Vagina (tissue), 2 donors: ENCODE measurements at regions not wholly inside any gene's neighbourhood (a gene's known extent, or its start where the extent isn't known, plus 50 kb on each side); places are given as distances from the start of the nearest gene placed in this dataset.

Experiments used
- POLR2A ChIP-seq, 2 donors: fragments of 450-650 bp; IDR thresholded peaks; one replicate each; pipeline ENCODE4 v1.6.1; 2017; ENCODE audit warnings: antibody characterized with exemption in 2 of 2, mild to moderate bottlenecking in 2 of 2, moderate library complexity in 2 of 2
- POLR2AphosphoS5 ChIP-seq, 2 donors: sonication (generic); formaldehyde crosslinking; IDR thresholded peaks; one replicate each; pipeline ENCODE4 v1.9.0; 2017; ENCODE audit warnings: antibody characterized with exemption in 2 of 2, mild to moderate bottlenecking in 2 of 2, low read depth in 1 of 2; ENCODE audit not compliant: insufficient read depth in 1 of 2
- TF ChIP-seq, protein P1 (sequence below), 3 experiments: fragments of 450-650 bp in 2 of 3; fragments of 200-600 bp in 1 of 3; sonication (generic) in 1 of 3; IDR thresholded peaks; one replicate each; pipeline ENCODE4 v1.5.1; 2017 to 2019; ENCODE audit warnings: antibody characterized with exemption in 3 of 3, mild to moderate bottlenecking in 2 of 3, moderate library complexity in 2 of 3

- TF ChIP-seq POLR2AphosphoS5 (IDR thresholded peaks at IDR 0.05; ENCODE audit: insufficient read depth in 1 of 2, low read depth in 1 of 2) (no peak), POLR2A (IDR thresholded peaks at IDR 0.05) (no peak)
- TF ChIP-seq, protein P1, sequence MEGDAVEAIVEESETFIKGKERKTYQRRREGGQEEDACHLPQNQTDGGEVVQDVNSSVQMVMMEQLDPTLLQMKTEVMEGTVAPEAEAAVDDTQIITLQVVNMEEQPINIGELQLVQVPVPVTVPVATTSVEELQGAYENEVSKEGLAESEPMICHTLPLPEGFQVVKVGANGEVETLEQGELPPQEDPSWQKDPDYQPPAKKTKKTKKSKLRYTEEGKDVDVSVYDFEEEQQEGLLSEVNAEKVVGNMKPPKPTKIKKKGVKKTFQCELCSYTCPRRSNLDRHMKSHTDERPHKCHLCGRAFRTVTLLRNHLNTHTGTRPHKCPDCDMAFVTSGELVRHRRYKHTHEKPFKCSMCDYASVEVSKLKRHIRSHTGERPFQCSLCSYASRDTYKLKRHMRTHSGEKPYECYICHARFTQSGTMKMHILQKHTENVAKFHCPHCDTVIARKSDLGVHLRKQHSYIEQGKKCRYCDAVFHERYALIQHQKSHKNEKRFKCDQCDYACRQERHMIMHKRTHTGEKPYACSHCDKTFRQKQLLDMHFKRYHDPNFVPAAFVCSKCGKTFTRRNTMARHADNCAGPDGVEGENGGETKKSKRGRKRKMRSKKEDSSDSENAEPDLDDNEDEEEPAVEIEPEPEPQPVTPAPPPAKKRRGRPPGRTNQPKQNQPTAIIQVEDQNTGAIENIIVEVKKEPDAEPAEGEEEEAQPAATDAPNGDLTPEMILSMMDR (IDR thresholded peaks at IDR 0.05): no peak
These were observed 356.0 kb upstream of the GALNT5 start for GRCh38 chr2:156901373-156902031.
